Right atrium auricular region (tissue), 2 donors: ENCODE measurements at regions not wholly inside any gene's neighbourhood (a gene's known extent, or its start where the extent isn't known, plus 50 kb on each side); places are given as distances from the start of the nearest gene placed in this dataset.

Experiments used
- DNase-seq: peaks from one replicate; pipeline ENCODE4 v3.0.0-alpha.2; 2019; ENCODE audit warnings: low spot score
- H3K27ac ChIP-seq, 2 donors: fragments of 200-600 bp; sonication (generic); 1 replicate in 1 of 2; 2 replicates in 1 of 2; pipeline ENCODE4 v1.5.1; 2016 to 2019
- H3K27me3 ChIP-seq, 2 donors: fragments of 200-600 bp; sonication (generic); one replicate each; pipeline versions ENCODE4 v1.5.1 to v1.6.0; 2017 to 2019
- H3K36me3 ChIP-seq: fragments of 200-600 bp; sonication (generic); one replicate; pipeline ENCODE4 v1.5.1; 2016
- H3K4me1 ChIP-seq, 2 donors: fragments of 200-600 bp; sonication (generic); one replicate each; pipeline versions ENCODE4 v1.5.1 to v1.6.0; 2017 to 2019
- H3K4me3 ChIP-seq, 2 donors: fragments of 200-600 bp; sonication (generic); 1 replicate in 1 of 2; 2 replicates in 1 of 2; pipeline ENCODE4 v1.5.1; 2017 to 2019; ENCODE audit warnings: mild to moderate bottlenecking in 1 of 2, moderate library complexity in 1 of 2
- H3K9me3 ChIP-seq, 2 donors: fragments of 200-600 bp; sonication (generic); one replicate each; pipeline ENCODE4 v1.5.1; 2019
- CTCF ChIP-seq, 2 donors: fragments of 200-600 bp; sonication (generic); IDR thresholded peaks; one replicate each; pipeline ENCODE4 v1.5.1; 2019; ENCODE audit warnings: antibody characterized with exemption in 2 of 2

GRCh38 chr16:63850979-63851378, 1270.9 kb downstream of the CDH11 start:
- no peaks in the 10 kb centered on the region for H3K4me1 ChIP-seq
- no peaks in the 10 kb centered on the region for H3K36me3 ChIP-seq
- no peaks in the 10 kb centered on the region for H3K27me3 ChIP-seq
- DNase-seq, result no peak
- no peak overlapping the region for H3K4me3 ChIP-seq
- H3K27ac ChIP-seq, result no peak overlapping the region
- no peak for TF ChIP-seq CTCF (IDR thresholded peaks at IDR 0.05)
- no peaks in the 10 kb centered on the region for H3K9me3 ChIP-seq

- no peaks in the 10 kb centered on the region for H3K4me1 ChIP-seq
Measured at GRCh38 chr16:63841271-63841670, 1280.6 kb downstream of the CDH11 start.

GRCh38 chr16:63830061-63830460, 1291.8 kb downstream of the CDH11 start:
- no peaks in the 10 kb centered on the region for H3K36me3 ChIP-seq
- TF ChIP-seq CTCF (IDR thresholded peaks at IDR 0.05), result no peak
- H3K9me3 ChIP-seq, result no peaks in the 10 kb centered on the region
- H3K4me1 ChIP-seq, result no peaks in the 10 kb centered on the region
- DNase-seq, result no peak
- H3K27ac ChIP-seq, result no peak overlapping the region
- no peaks in the 10 kb centered on the region for H3K27me3 ChIP-seq
- H3K4me3 ChIP-seq, result no peak overlapping the region

More at GRCh38 chr16:63841271-63841670, 1280.6 kb downstream of the CDH11 start:
- peaks cover 0 to 16% of the 10 kb centered on the region in 2 donors for H3K9me3 ChIP-seq
- no peak overlapping the region for H3K27ac ChIP-seq
- no peaks in the 10 kb centered on the region for H3K36me3 ChIP-seq
- H3K27me3 ChIP-seq, result no peaks in the 10 kb centered on the region
- no peak overlapping the region for H3K4me3 ChIP-seq
- no peak for DNase-seq
- TF ChIP-seq CTCF (IDR thresholded peaks at IDR 0.05), result no peak

GRCh38 chr16:63822818-63823217, 1299.0 kb downstream of the CDH11 start:
- TF ChIP-seq CTCF (IDR thresholded peaks at IDR 0.05), result no peak
- DNase-seq, result no peak

GRCh38 chr16:63816276-63816675, 1305.6 kb downstream of the CDH11 start:
- Histone ChIP-seq H3K27me3 (no peaks in the 10 kb centered on the region), H3K4me3 (no peak overlapping the region), H3K36me3 (no peaks in the 10 kb centered on the region), H3K4me1 (no peaks in the 10 kb centered on the region), H3K9me3 (no peaks in the 10 kb centered on the region), H3K27ac (no peak overlapping the region)
- DNase-seq, result no peak
- no peak for TF ChIP-seq CTCF (IDR thresholded peaks at IDR 0.05)

More at GRCh38 chr16:63822818-63823217, 1299.0 kb downstream of the CDH11 start:
- Histone ChIP-seq H3K27ac (no peak overlapping the region), H3K9me3 (no peaks in the 10 kb centered on the region), H3K4me1 (no peaks in the 10 kb centered on the region), H3K27me3 (no peaks in the 10 kb centered on the region), H3K36me3 (no peaks in the 10 kb centered on the region), H3K4me3 (no peak overlapping the region)

- DNase-seq, result no peak
- Histone ChIP-seq H3K27ac (no peak overlapping the region), H3K9me3 (no peaks in the 10 kb centered on the region), H3K27me3 (no peaks in the 10 kb centered on the region), H3K36me3 (no peaks in the 10 kb centered on the region), H3K4me3 (no peak overlapping the region), H3K4me1 (no peaks in the 10 kb centered on the region)
- TF ChIP-seq CTCF (IDR thresholded peaks at IDR 0.05), result no peak
Measured at GRCh38 chr16:63813862-63814261, 1308.0 kb downstream of the CDH11 start.
